RWPE2 (cell line): ENCODE measurements at regions not wholly inside any gene's neighbourhood (a gene's known extent, or its start where the extent isn't known, plus 50 kb on each side); places are given as distances from the start of the nearest gene placed in this dataset.

Experiments used
- ATAC-seq: fragments of 200-7000 bp; cut with Tn5 transposase; 3 replicates; pipeline ENCODE4 v1.9.1; 2021; ENCODE audit warnings: low read depth
- DNase-seq: peaks from one replicate; pipeline ENCODE4 v3.0.0-alpha.2; 2020; ENCODE audit warnings: low spot score
- H3K27ac ChIP-seq: fragments of 450-650 bp; 2 replicates; pipeline ENCODE4 v1.5.1; 2017; ENCODE audit warnings: mild to moderate bottlenecking; ENCODE audit not compliant: poor library complexity, severe bottlenecking
- H3K27me3 ChIP-seq: fragments of 250-450 bp; sonication (Bioruptor Pico); 2 replicates; pipeline ENCODE4 v1.5.1; 2021; ENCODE audit warnings: mild to moderate bottlenecking, moderate library complexity; ENCODE audit not compliant: insufficient read depth, poor library complexity, severe bottlenecking
- H3K36me3 ChIP-seq: fragments of 250-450 bp; sonication (Bioruptor Pico); 2 replicates; pipeline ENCODE4 v1.5.1; 2020; ENCODE audit warnings: low read depth, mild to moderate bottlenecking, moderate library complexity
- H3K4me1 ChIP-seq: fragments of 250-450 bp; sonication (Bioruptor Pico); 2 replicates; pipeline ENCODE4 v1.5.1; 2021; ENCODE audit warnings: mild to moderate bottlenecking, moderate library complexity; ENCODE audit not compliant: insufficient read depth, poor library complexity, severe bottlenecking
- H3K4me3 ChIP-seq: fragments of 250-450 bp; sonication (Bioruptor Pico); 2 replicates; pipeline ENCODE4 v1.5.1; 2021; ENCODE audit warnings: mild to moderate bottlenecking, moderate library complexity; ENCODE audit not compliant: severe bottlenecking
- H3K9me3 ChIP-seq: fragments of 250-450 bp; sonication (Bioruptor Pico); 2 replicates; pipeline ENCODE4 v1.5.1; 2021; ENCODE audit warnings: mild to moderate bottlenecking, moderate library complexity; ENCODE audit not compliant: severe bottlenecking
- TF ChIP-seq, protein P1 (sequence below): fragments of 450-650 bp; IDR thresholded peaks from one replicate; pipeline ENCODE4 v1.5.1; 2017; ENCODE audit warnings: mild to moderate bottlenecking, moderate library complexity; ENCODE audit not compliant: poor library complexity, severe bottlenecking

DNA sequence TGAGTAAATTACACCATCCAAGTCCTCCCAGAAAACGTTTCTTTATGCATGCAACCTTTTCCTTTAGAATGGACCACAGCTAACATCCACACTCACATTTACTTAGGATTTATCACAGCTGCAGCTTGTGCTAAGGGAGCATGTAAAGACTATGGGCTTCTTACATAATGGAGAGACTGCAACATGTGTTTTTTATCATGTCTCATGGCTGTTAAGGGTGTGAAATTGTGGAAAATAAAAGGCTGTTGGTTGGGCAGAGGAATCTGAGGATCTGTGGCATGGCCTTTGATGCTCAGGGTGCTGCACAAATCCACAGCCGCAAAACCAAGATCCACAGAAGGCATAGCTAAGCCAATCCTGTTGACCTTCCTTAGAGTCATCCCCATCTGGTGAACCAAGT is 112.0 kb upstream of the MTNR1B start:
- Histone ChIP-seq H3K4me3 (no peak overlapping the region), H3K27me3 (no peaks in the 10 kb centered on the region), H3K27ac (no peak overlapping the region), H3K36me3 (no peaks in the 10 kb centered on the region), H3K4me1 (no peaks in the 10 kb centered on the region), H3K9me3 (no peaks in the 10 kb centered on the region)
- no peak for DNase-seq
- TF ChIP-seq, protein P1, sequence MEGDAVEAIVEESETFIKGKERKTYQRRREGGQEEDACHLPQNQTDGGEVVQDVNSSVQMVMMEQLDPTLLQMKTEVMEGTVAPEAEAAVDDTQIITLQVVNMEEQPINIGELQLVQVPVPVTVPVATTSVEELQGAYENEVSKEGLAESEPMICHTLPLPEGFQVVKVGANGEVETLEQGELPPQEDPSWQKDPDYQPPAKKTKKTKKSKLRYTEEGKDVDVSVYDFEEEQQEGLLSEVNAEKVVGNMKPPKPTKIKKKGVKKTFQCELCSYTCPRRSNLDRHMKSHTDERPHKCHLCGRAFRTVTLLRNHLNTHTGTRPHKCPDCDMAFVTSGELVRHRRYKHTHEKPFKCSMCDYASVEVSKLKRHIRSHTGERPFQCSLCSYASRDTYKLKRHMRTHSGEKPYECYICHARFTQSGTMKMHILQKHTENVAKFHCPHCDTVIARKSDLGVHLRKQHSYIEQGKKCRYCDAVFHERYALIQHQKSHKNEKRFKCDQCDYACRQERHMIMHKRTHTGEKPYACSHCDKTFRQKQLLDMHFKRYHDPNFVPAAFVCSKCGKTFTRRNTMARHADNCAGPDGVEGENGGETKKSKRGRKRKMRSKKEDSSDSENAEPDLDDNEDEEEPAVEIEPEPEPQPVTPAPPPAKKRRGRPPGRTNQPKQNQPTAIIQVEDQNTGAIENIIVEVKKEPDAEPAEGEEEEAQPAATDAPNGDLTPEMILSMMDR, result no peak
- no peak for ATAC-seq

- no peaks in the 10 kb centered on the region for H3K9me3 ChIP-seq
- H3K27ac ChIP-seq, result no peak overlapping the region
- no peaks in the 10 kb centered on the region for H3K27me3 ChIP-seq
- no peak for ATAC-seq
- no peaks in the 10 kb centered on the region for H3K36me3 ChIP-seq
- no peak overlapping the region for H3K4me3 ChIP-seq
- no peaks in the 10 kb centered on the region for H3K4me1 ChIP-seq
- DNase-seq, result no peak
- TF ChIP-seq, protein P1, result no peak
These were observed 110.2 kb upstream of the MTNR1B start for GRCh38 chr11:92859156-92859690.

DNA sequence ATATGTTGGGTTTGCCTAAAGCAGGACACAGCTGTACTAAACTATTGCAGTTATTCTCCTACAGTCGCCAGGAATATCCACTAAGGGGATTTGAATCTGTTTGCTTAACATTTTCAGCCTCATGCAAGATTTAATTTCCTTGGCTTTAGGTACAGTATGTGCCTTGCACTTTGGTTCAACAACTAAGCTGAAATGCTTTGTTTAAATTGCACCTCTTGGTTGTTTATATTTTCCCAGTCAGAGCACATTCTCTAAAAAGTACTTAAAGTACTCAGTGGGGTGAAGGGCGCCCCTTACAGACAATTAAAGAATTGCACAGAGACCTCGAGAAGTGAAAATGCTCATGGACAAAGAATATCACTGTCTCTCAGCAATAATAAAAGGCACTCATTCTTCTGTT is 107.8 kb upstream of the MTNR1B start:
- Histone ChIP-seq H3K36me3 (no peaks in the 10 kb centered on the region), H3K4me1 (no peaks in the 10 kb centered on the region), H3K27ac (no peak overlapping the region), H3K4me3 (no peak overlapping the region), H3K27me3 (no peaks in the 10 kb centered on the region), H3K9me3 (no peaks in the 10 kb centered on the region)
- ATAC-seq (no peak), DNase-seq (no peak)
- TF ChIP-seq, protein P1, result no peak

GRCh38 chr11:92865352-92865751 is 104.1 kb upstream of the MTNR1B start:
- Histone ChIP-seq H3K9me3 (no peaks in the 10 kb centered on the region), H3K27ac (no peak overlapping the region), H3K4me1 (no peaks in the 10 kb centered on the region), H3K27me3 (no peaks in the 10 kb centered on the region), H3K36me3 (no peaks in the 10 kb centered on the region), H3K4me3 (no peak overlapping the region)
- DNase-seq, result no peak
- TF ChIP-seq, protein P1, result no peak
- no peak for ATAC-seq

GRCh38 chr11:92866679-92867282 is 102.7 kb upstream of the MTNR1B start:
- no peaks in the 10 kb centered on the region for H3K4me1 ChIP-seq
- TF ChIP-seq, protein P1, result no peak
- H3K36me3 ChIP-seq, result no peaks in the 10 kb centered on the region
- no peak for DNase-seq
- H3K9me3 ChIP-seq, result no peaks in the 10 kb centered on the region
- no peak for ATAC-seq
- H3K4me3 ChIP-seq, result no peak overlapping the region
- H3K27ac ChIP-seq, result no peak overlapping the region
- no peaks in the 10 kb centered on the region for H3K27me3 ChIP-seq
